Esophagus squamous epithelium (tissue), 4 donors: ENCODE measurements at regions not wholly inside any gene's neighbourhood (a gene's known extent, or its start where the extent isn't known, plus 50 kb on each side); places are given as distances from the start of the nearest gene placed in this dataset.

Experiments used
- POLR2A ChIP-seq, 4 donors: fragments of 450-650 bp; IDR thresholded peaks; one replicate each; pipeline ENCODE4 v1.6.1; 2017; ENCODE audit warnings: antibody characterized with exemption in 4 of 4, mild to moderate bottlenecking in 4 of 4, moderate library complexity in 3 of 4
- TF ChIP-seq, protein P1 (sequence below), 6 experiments: fragments of 450-650 bp in 4 of 6; fragments of 200-600 bp in 2 of 6; sonication (generic) in 2 of 6; IDR thresholded peaks; one replicate each; pipeline ENCODE4 v1.5.1; 2016 to 2019; ENCODE audit warnings: antibody characterized with exemption in 6 of 6, mild to moderate bottlenecking in 4 of 6, moderate library complexity in 4 of 6

- TF ChIP-seq, protein P1, sequence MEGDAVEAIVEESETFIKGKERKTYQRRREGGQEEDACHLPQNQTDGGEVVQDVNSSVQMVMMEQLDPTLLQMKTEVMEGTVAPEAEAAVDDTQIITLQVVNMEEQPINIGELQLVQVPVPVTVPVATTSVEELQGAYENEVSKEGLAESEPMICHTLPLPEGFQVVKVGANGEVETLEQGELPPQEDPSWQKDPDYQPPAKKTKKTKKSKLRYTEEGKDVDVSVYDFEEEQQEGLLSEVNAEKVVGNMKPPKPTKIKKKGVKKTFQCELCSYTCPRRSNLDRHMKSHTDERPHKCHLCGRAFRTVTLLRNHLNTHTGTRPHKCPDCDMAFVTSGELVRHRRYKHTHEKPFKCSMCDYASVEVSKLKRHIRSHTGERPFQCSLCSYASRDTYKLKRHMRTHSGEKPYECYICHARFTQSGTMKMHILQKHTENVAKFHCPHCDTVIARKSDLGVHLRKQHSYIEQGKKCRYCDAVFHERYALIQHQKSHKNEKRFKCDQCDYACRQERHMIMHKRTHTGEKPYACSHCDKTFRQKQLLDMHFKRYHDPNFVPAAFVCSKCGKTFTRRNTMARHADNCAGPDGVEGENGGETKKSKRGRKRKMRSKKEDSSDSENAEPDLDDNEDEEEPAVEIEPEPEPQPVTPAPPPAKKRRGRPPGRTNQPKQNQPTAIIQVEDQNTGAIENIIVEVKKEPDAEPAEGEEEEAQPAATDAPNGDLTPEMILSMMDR (IDR thresholded peaks at IDR 0.05), result no peak
- TF ChIP-seq POLR2A (IDR thresholded peaks at IDR 0.05), result no peak
These were observed 297.7 kb upstream of the NUDT12 start for GRCh38 chr5:103860327-103860726.
